A549 (cell line): ENCODE measurements at regions not wholly inside any gene's neighbourhood (a gene's known extent, or its start where the extent isn't known, plus 50 kb on each side); places are given as distances from the start of the nearest gene placed in this dataset.

ENCODE experiments used
- CTCF ChIP-seq: fragments of >200 bp; sonication (Bioruptor Twin); formaldehyde crosslinking; IDR thresholded peaks from 3 replicates; pipeline ENCODE4 v1.5.1; 2016
- E2F6 ChIP-seq: IDR thresholded peaks from 2 replicates; pipeline ENCODE4 v1.6.1; 2012; ENCODE audit warnings: low read depth, borderline replicate concordance
- FOSL2 ChIP-seq, 2 experiments: fragments of 450-650 bp in 1 of 2; fragments of >200 bp in 1 of 2; sonication (Bioruptor Twin) in 1 of 2; formaldehyde crosslinking; IDR thresholded peaks; 2 replicates each; pipeline versions ENCODE4 v1.5.0 to v1.6.1; 2016 to 2020; ENCODE audit warnings: mild to moderate bottlenecking in 1 of 2, moderate library complexity in 1 of 2
- JUNB ChIP-seq: fragments of >200 bp; sonication (Bioruptor Twin); formaldehyde crosslinking; IDR thresholded peaks from 2 replicates; pipeline ENCODE4 v1.6.1; 2016
- KDM1A ChIP-seq: fragments of 200-600 bp; sonication (generic); IDR thresholded peaks from 2 replicates; pipeline ENCODE4 v1.6.1; 2016; ENCODE audit warnings: low read depth, mild to moderate bottlenecking
- MAX ChIP-seq: IDR thresholded peaks from 2 replicates; pipeline ENCODE4 v1.6.1; 2012
- MYC ChIP-seq: IDR thresholded peaks from 2 replicates; pipeline ENCODE4 v1.6.1; 2012; ENCODE audit warnings: mild to moderate bottlenecking, inconsistent platforms, low read length, improper control_type of control experiment, borderline replicate concordance
- POLR2A ChIP-seq: IDR thresholded peaks from 2 replicates; pipeline ENCODE4 v1.6.1; 2012; ENCODE audit warnings: mild to moderate bottlenecking, low read length
- RAD21 ChIP-seq, 2 experiments: fragments of >200 bp in 1 of 2; sonication (Bioruptor Twin) in 1 of 2; formaldehyde crosslinking in 1 of 2; IDR thresholded peaks in 1 of 2; conservative IDR thresholded peaks in 1 of 2; 2 replicates in 1 of 2; 3 replicates in 1 of 2; pipeline ENCODE4 v1.6.1; 2012 to 2018; ENCODE audit warnings: inconsistent platforms in 1 of 2
- REST ChIP-seq: fragments of 200-600 bp; sonication (generic); IDR thresholded peaks from 2 replicates; pipeline ENCODE4 v1.6.1; 2016; ENCODE audit warnings: antibody characterized with exemption, mild to moderate bottlenecking, moderate library complexity
- RNF2 ChIP-seq: fragments of 200-600 bp; sonication (generic); IDR thresholded peaks from 2 replicates; pipeline ENCODE4 v1.6.1; 2016; ENCODE audit warnings: low read depth, mild to moderate bottlenecking, antibody characterized with exemption, moderate library complexity, borderline replicate concordance
- SREBF2 ChIP-seq: fragments of 450-650 bp; IDR thresholded peaks from 2 replicates; pipeline ENCODE4 v1.6.1; 2014; ENCODE audit warnings: mild to moderate bottlenecking, moderate library complexity
- TF ChIP-seq, protein P1 (sequence below): fragments of 150-350 bp; IDR thresholded peaks from 2 replicates; pipeline ENCODE4 v1.6.1; 2014; ENCODE audit warnings: low read depth, mild to moderate bottlenecking, low read length

GRCh38 chr13:84237143-84237542, 354.9 kb upstream of the SLITRK1 start:
- no peak for TF ChIP-seq SREBF2
- TF ChIP-seq CTCF: no peak
- TF ChIP-seq E2F6: no peak
- no peak for TF ChIP-seq MAX
- TF ChIP-seq KDM1A: no peak
- TF ChIP-seq FOSL2 (IDR thresholded peaks at IDR 0.05): no peak
- no peak for TF ChIP-seq FOSL2 (CRISPR knock-in tag; IDR thresholded peaks at IDR 0.05)
- no peak for TF ChIP-seq POLR2A
- TF ChIP-seq RAD21 (conservative IDR thresholded peaks at IDR 0.05 in 1 of 2, IDR thresholded peaks at IDR 0.05 in 1 of 2): no peak
- no peak for TF ChIP-seq MYC
- TF ChIP-seq REST: no peak
- no peak for TF ChIP-seq RNF2
- no peak for TF ChIP-seq JUNB
- TF ChIP-seq, protein P1, sequence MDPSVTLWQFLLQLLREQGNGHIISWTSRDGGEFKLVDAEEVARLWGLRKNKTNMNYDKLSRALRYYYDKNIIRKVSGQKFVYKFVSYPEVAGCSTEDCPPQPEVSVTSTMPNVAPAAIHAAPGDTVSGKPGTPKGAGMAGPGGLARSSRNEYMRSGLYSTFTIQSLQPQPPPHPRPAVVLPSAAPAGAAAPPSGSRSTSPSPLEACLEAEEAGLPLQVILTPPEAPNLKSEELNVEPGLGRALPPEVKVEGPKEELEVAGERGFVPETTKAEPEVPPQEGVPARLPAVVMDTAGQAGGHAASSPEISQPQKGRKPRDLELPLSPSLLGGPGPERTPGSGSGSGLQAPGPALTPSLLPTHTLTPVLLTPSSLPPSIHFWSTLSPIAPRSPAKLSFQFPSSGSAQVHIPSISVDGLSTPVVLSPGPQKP: no peak
